Esophagus muscularis mucosa (tissue), 4 donors: ENCODE measurements at regions not wholly inside any gene's neighbourhood (a gene's known extent, or its start where the extent isn't known, plus 50 kb on each side); places are given as distances from the start of the nearest gene placed in this dataset.

Experiments
- EP300 ChIP-seq: sonication (generic); formaldehyde crosslinking; IDR thresholded peaks from one replicate; pipeline ENCODE4 v1.6.1; 2017; ENCODE audit warnings: antibody characterized with exemption
- POLR2A ChIP-seq: fragments of 450-650 bp; IDR thresholded peaks from one replicate; pipeline ENCODE4 v1.6.1; 2017; ENCODE audit warnings: antibody characterized with exemption, moderate library complexity, mild to moderate bottlenecking, low read depth
- POLR2AphosphoS5 ChIP-seq, 2 donors: sonication (generic); formaldehyde crosslinking; IDR thresholded peaks; one replicate each; pipeline ENCODE4 v1.6.1; 2017; ENCODE audit warnings: antibody characterized with exemption in 2 of 2
- TF ChIP-seq, protein P1 (sequence below), 3 experiments: fragments of 200-600 bp in 2 of 3; fragments of 450-650 bp in 1 of 3; sonication (generic) in 2 of 3; IDR thresholded peaks; one replicate each; pipeline ENCODE4 v1.5.1; 2017 to 2019; ENCODE audit warnings: antibody characterized with exemption in 3 of 3, mild to moderate bottlenecking in 2 of 3, moderate library complexity in 1 of 3

DNA sequence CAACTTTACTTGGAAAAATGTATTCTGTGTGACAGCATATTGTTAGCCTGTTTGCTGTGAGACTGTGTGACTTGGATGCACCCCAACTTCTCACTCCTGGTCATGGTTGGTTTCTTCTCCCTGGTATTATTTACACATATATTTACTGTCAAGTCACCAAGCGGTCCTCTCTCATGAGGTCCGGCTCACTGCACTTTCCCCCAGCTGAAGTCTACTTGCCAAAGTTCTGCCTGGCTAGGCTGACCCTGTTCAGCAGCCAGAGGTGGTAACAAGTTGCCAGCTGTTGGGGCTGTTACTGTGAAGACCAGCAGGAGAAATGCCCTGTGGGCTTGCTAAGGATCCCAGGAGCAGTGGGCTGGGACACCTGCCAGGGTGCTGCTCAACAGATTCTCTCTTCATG lies 337.5 kb downstream of the MFSD1 start:
- TF ChIP-seq, protein P1, sequence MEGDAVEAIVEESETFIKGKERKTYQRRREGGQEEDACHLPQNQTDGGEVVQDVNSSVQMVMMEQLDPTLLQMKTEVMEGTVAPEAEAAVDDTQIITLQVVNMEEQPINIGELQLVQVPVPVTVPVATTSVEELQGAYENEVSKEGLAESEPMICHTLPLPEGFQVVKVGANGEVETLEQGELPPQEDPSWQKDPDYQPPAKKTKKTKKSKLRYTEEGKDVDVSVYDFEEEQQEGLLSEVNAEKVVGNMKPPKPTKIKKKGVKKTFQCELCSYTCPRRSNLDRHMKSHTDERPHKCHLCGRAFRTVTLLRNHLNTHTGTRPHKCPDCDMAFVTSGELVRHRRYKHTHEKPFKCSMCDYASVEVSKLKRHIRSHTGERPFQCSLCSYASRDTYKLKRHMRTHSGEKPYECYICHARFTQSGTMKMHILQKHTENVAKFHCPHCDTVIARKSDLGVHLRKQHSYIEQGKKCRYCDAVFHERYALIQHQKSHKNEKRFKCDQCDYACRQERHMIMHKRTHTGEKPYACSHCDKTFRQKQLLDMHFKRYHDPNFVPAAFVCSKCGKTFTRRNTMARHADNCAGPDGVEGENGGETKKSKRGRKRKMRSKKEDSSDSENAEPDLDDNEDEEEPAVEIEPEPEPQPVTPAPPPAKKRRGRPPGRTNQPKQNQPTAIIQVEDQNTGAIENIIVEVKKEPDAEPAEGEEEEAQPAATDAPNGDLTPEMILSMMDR (IDR thresholded peaks at IDR 0.05) = no peak
- TF ChIP-seq EP300 = no peak
- TF ChIP-seq POLR2A = no peak
- no peak for TF ChIP-seq POLR2AphosphoS5 (IDR thresholded peaks at IDR 0.05)
